Activated B cell treated with CpG ODN at 0.5 μM for 24 hours (primary cell): ENCODE measurements at regions not wholly inside any gene's neighbourhood (a gene's known extent, or its start where the extent isn't known, plus 50 kb on each side); places are given as distances from the start of the nearest gene placed in this dataset.

Experiments
- ATAC-seq: fragments of 200-7000 bp; cut with Tn5 transposase; one replicate; pipeline ENCODE4 v1.10.0; 2021; ENCODE audit warnings: low read depth, mild to moderate bottlenecking, moderate library complexity
- CTCF ChIA-PET: fragments of 350-600 bp; sonication (Branson Sonifier 250); formaldehyde crosslinking; loops from one replicate; lab custom pipeline; 2021; ENCODE audit warnings: antibody characterized with exemption; lab: Charles Lee
- POLR2A ChIA-PET: fragments of 350-600 bp; sonication (Branson Sonifier 250); formaldehyde crosslinking; loops from one replicate; lab custom pipeline; 2021; ENCODE audit warnings: antibody characterized with exemption; lab: Charles Lee
- DNase-seq: peaks from one replicate; pipeline ENCODE4 v3.0.0; 2022
- H3K27ac Mint-ChIP-seq: one replicate; pipeline ENCODE4 v1.8.0; 2020; ENCODE audit warnings: mixed read lengths
- H3K27me3 Mint-ChIP-seq: one replicate; pipeline ENCODE4 v1.8.0; 2021; ENCODE audit warnings: mixed read lengths
- H3K36me3 Mint-ChIP-seq: one replicate; pipeline ENCODE4 v1.8.0; 2021; ENCODE audit warnings: low read depth, mixed read lengths
- H3K4me1 Mint-ChIP-seq: one replicate; pipeline ENCODE4 v1.8.0; 2021; ENCODE audit warnings: mixed read lengths
- H3K4me3 Mint-ChIP-seq: one replicate; pipeline ENCODE4 v1.8.0; 2020; ENCODE audit warnings: mild to moderate bottlenecking, mixed read lengths
- H3K9me3 Mint-ChIP-seq: one replicate; pipeline ENCODE4 v1.8.0; 2020; ENCODE audit warnings: mixed read lengths
- intact Hi-C: fragments of 100-400 bp; cut with micrococcal nuclease; formaldehyde crosslinking; loops from one replicate; pipeline ENCODE4 v1.15.1; 2024
- TF ChIP-seq, protein P1 (sequence below): fragments of 200-600 bp; IDR thresholded peaks from one replicate; pipeline ENCODE4 v1.8.0; 2022; ENCODE audit warnings: antibody characterized with exemption, mild to moderate bottlenecking

DNA sequence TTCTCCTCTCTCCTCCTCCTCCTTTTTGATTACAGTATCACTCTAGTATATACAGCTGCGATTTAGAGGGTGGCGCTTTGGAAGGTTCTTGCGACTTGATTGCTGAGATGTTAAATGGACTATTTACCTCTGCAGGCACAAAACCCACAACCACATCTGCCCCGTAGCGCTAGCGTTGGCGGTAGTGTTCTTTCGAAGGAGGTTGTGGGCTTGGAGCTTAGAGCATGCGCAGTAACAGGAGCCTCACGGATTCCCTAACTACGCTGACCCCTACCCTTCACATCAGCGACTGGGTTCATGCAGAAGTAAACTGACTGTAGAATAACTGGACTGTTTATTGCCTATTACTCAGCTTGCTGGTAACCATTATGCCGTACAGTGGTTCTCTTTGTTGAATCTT lies 58.0 kb downstream of the CGGBP1 start:
- Mint-ChIP-seq H3K36me3 (no peaks in the 10 kb centered on the region), H3K4me3 (peak overlapping the region; percentile 71), H3K4me1 (peaks cover 32% of the 10 kb centered on the region), H3K27ac (no peak overlapping the region), H3K27me3 (no peaks in the 10 kb centered on the region), H3K9me3 (no peaks in the 10 kb centered on the region)
- TF ChIP-seq, protein P1, sequence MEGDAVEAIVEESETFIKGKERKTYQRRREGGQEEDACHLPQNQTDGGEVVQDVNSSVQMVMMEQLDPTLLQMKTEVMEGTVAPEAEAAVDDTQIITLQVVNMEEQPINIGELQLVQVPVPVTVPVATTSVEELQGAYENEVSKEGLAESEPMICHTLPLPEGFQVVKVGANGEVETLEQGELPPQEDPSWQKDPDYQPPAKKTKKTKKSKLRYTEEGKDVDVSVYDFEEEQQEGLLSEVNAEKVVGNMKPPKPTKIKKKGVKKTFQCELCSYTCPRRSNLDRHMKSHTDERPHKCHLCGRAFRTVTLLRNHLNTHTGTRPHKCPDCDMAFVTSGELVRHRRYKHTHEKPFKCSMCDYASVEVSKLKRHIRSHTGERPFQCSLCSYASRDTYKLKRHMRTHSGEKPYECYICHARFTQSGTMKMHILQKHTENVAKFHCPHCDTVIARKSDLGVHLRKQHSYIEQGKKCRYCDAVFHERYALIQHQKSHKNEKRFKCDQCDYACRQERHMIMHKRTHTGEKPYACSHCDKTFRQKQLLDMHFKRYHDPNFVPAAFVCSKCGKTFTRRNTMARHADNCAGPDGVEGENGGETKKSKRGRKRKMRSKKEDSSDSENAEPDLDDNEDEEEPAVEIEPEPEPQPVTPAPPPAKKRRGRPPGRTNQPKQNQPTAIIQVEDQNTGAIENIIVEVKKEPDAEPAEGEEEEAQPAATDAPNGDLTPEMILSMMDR, result no peak
- intact Hi-C loops, result loop anchor here (5.0 kb wide), 3 partner anchors 176 to 329 kb away; partner anchors contain the start of gene HTR1F
- DNase-seq (no peak), ATAC-seq (peak; percentile 43)
- ChIA-PET CTCF (interaction anchor here (2.9 to 3.1 kb wide), 2 partner anchors 229 to 651 kb away, joined by 33 to 40 read pairs; no protein-coding TSS in a partner anchor), POLR2A (no interaction called here)

- DNase-seq (no peak), ATAC-seq (no peak)
These were observed 60.8 kb downstream of the CGGBP1 start for GRCh38 chr3:87997966-87998365.

DNA sequence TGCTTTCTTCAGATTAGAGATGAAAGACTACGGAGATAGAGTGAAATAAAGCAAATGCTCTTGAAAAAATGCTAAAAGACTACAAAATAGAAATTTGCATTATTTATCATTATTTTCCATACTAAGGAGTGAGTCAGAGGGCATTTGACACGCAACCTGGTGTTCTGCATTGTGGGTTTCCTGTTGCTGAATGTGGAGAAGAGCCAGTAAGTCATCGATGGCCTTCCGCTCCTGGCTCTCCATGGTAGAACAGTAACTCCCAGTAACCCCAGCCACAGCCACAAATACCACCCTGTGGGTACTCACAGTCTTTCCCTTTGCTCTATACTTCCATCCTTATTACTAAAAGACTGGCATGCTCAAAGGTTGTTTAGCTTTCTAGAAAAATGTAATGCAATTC lies 61.5 kb downstream of the CGGBP1 start:
- Mint-ChIP-seq H3K36me3 (no peaks in the 10 kb centered on the region), H3K4me1 (peaks cover 33% of the 10 kb centered on the region), H3K9me3 (no peaks in the 10 kb centered on the region), H3K4me3 (peak overlapping the region; percentile 75), H3K27ac (peak overlapping the region; percentile 79), H3K27me3 (no peaks in the 10 kb centered on the region)
- DNase-seq (no peak), ATAC-seq (peak; percentile 77)
- TF ChIP-seq, protein P1, result no peak
- intact Hi-C loops, result loop anchor here (1.0 to 2.0 kb wide), 3 partner anchors 8 to 62 kb away; partner anchors contain the start of genes CGGBP1 and ZNF654
- CTCF ChIA-PET, result no interaction called here
- POLR2A ChIA-PET, result no interaction called here

More at GRCh38 chr3:87997966-87998365, 60.8 kb downstream of the CGGBP1 start:
- Mint-ChIP-seq H3K9me3 (no peaks in the 10 kb centered on the region), H3K36me3 (no peaks in the 10 kb centered on the region), H3K27ac (peak overlapping the region; percentile 43), H3K4me3 (no peak overlapping the region), H3K27me3 (no peaks in the 10 kb centered on the region), H3K4me1 (peaks cover 33% of the 10 kb centered on the region)
- ChIA-PET POLR2A (no interaction called here), CTCF (interaction anchor here (1.7 kb wide), 1 partner anchor 647 kb away, joined by 6 read pairs; no protein-coding TSS in a partner anchor)
- TF ChIP-seq, protein P1, result no peak
- intact Hi-C loops, result loop anchor here (1.0 to 2.0 kb wide), 3 partner anchors 7 to 61 kb away; partner anchors contain the start of genes CGGBP1 and ZNF654

DNA sequence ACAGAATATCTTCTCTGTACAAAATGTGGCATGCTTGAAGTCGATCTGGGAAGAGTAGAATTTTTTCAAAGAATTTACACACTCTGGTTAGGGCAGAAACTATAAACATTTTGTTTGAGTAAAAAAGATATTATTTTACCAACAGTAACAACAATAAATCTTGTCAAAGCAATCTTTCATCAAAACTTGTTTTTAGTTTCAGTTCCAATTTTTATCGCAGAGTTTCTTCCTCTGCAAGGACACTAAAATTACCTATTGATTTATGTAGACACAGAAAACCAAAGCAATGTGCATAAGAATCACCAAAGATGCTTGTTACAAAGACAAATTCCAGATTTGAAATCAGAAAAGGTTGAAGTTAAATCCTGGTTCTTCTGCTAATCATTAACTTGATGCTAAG lies 61.9 kb downstream of the CGGBP1 start:
- ATAC-seq (no peak), DNase-seq (no peak)
- peak overlapping the region; percentile 75 for H3K4me3 Mint-ChIP-seq
- peak overlapping the region; percentile 79 for H3K27ac Mint-ChIP-seq
- H3K27me3 Mint-ChIP-seq, result no peaks in the 10 kb centered on the region
- H3K4me1 Mint-ChIP-seq, result peaks cover 33% of the 10 kb centered on the region
- H3K36me3 Mint-ChIP-seq, result no peaks in the 10 kb centered on the region
- intact Hi-C loops, result loop anchor here (1.0 to 2.0 kb wide), 3 partner anchors 8 to 62 kb away; partner anchors contain the start of genes CGGBP1 and ZNF654
- H3K9me3 Mint-ChIP-seq, result no peaks in the 10 kb centered on the region
- TF ChIP-seq, protein P1, result no peak
- POLR2A ChIA-PET, result no interaction called here
- CTCF ChIA-PET, result no interaction called here

DNA sequence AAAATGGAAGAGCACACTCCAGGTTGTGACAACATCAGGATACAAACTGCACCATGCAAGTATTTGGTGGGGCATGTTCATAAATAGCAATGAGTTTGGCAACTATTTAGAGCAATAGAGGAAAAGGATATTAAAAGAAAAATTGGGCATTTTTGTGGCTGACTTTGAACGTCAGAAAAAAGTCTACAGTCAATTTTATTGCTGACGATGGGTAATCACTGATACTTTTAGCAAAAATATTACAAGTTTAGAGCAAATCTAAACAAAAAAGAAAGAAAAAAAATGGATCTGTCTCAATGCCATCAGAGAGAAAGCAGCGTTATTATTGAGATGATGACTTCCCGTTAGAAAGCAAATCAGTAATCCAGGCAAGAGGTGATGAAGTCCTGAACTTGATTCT lies 65.2 kb downstream of the CGGBP1 start:
- Mint-ChIP-seq H3K27me3 (no peaks in the 10 kb centered on the region), H3K4me1 (peaks cover 25% of the 10 kb centered on the region), H3K27ac (no peak overlapping the region), H3K9me3 (no peaks in the 10 kb centered on the region), H3K36me3 (no peaks in the 10 kb centered on the region), H3K4me3 (no peak overlapping the region)
- ATAC-seq (no peak), DNase-seq (no peak)
- POLR2A ChIA-PET, result no interaction called here
- CTCF ChIA-PET, result no interaction called here
- intact Hi-C loops, result no loop called here
- TF ChIP-seq, protein P1, result no peak
